SK-N-SH treated with all-trans-retinoic acid at 6 μM for 48 hours (cell line): ENCODE measurements at regions not wholly inside any gene's neighbourhood (a gene's known extent, or its start where the extent isn't known, plus 50 kb on each side); places are given as distances from the start of the nearest gene placed in this dataset.
"Not testable (repeated sequence)": the region's sequence is repeated elsewhere in the genome, so short reads cannot be mapped to it uniquely, and the experiment has no call there.

ENCODE experiments used
- ATAC-seq: fragments of 200-7000 bp; cut with Tn5 transposase; 3 replicates; pipeline ENCODE4 v1.9.1; 2020; ENCODE audit warnings: mild to moderate bottlenecking, moderate library complexity
- ARNTL ChIP-seq: fragments of 450-650 bp; formaldehyde crosslinking; IDR thresholded peaks from 2 replicates; pipeline ENCODE4 v1.5.0; 2020; ENCODE audit warnings: low read depth, mild to moderate bottlenecking, moderate library complexity, borderline replicate concordance
- BACH2 ChIP-seq: fragments of 250-450 bp; sonication (Bioruptor Pico); IDR thresholded peaks from 2 replicates; pipeline ENCODE4 v1.9.0; 2021; ENCODE audit warnings: mild to moderate bottlenecking, borderline replicate concordance
- ESRRG ChIP-seq: fragments of 250-450 bp; sonication (Bioruptor Pico); IDR thresholded peaks from 2 replicates; pipeline ENCODE4 v1.6.1; 2021; ENCODE audit warnings: mild to moderate bottlenecking
- GLIS3 ChIP-seq: fragments of 250-450 bp; sonication (Bioruptor Pico); IDR thresholded peaks from 2 replicates; pipeline ENCODE4 v1.5.0; 2020; ENCODE audit warnings: mild to moderate bottlenecking, moderate library complexity
- ISL1 ChIP-seq: fragments of 250-450 bp; sonication (Bioruptor Pico); IDR thresholded peaks from 2 replicates; pipeline ENCODE4 v2.1.2; 2022; ENCODE audit warnings: mild to moderate bottlenecking, moderate library complexity
- OSR1 ChIP-seq: fragments of 250-450 bp; sonication (Bioruptor Pico); IDR thresholded peaks from 2 replicates; pipeline ENCODE4 v1.8.0; 2022; ENCODE audit warnings: moderate library complexity, mild to moderate bottlenecking, inconsistent platforms
- RARB ChIP-seq: fragments of 250-450 bp; sonication (Bioruptor Pico); IDR thresholded peaks from 2 replicates; pipeline ENCODE4 v1.8.0; 2021; ENCODE audit warnings: mild to moderate bottlenecking, moderate library complexity
- SNAI2 ChIP-seq: fragments of 250-450 bp; sonication (Bioruptor Pico); IDR thresholded peaks from 2 replicates; pipeline ENCODE4 v1.5.0; 2020; ENCODE audit warnings: mild to moderate bottlenecking, moderate library complexity
- TCF4 ChIP-seq: fragments of 250-450 bp; sonication (Bioruptor Pico); IDR thresholded peaks from 2 replicates; pipeline ENCODE4 v1.8.0; 2021; ENCODE audit warnings: mild to moderate bottlenecking, moderate library complexity, borderline replicate concordance
- TOX ChIP-seq: fragments of 250-450 bp; sonication (Bioruptor Pico); IDR thresholded peaks from 2 replicates; pipeline ENCODE4 v1.8.0; 2021; ENCODE audit warnings: mild to moderate bottlenecking, moderate library complexity, borderline replicate concordance
- ZC3H10 ChIP-seq: fragments of 250-450 bp; sonication (Bioruptor Pico); IDR thresholded peaks from 2 replicates; pipeline ENCODE4 v1.5.1; 2021; ENCODE audit warnings: mild to moderate bottlenecking, moderate library complexity
- ZFP3 ChIP-seq: fragments of 250-450 bp; sonication (Bioruptor Pico); IDR thresholded peaks from 2 replicates; pipeline ENCODE4 v1.5.0; 2020; ENCODE audit warnings: mild to moderate bottlenecking, moderate library complexity
- ZFP30 ChIP-seq: fragments of 450-650 bp; formaldehyde crosslinking; IDR thresholded peaks from 2 replicates; pipeline ENCODE4 v1.5.0; 2022; ENCODE audit warnings: mild to moderate bottlenecking, moderate library complexity
- ZNF8 ChIP-seq: fragments of 450-650 bp; formaldehyde crosslinking; IDR thresholded peaks from 2 replicates; pipeline ENCODE4 v1.5.0; 2020; ENCODE audit warnings: mild to moderate bottlenecking, moderate library complexity
- TF ChIP-seq, protein P1 (sequence below): fragments of 250-450 bp; sonication (Bioruptor Pico); IDR thresholded peaks from 2 replicates; pipeline ENCODE4 v1.5.1; 2021; ENCODE audit warnings: mild to moderate bottlenecking, moderate library complexity
- TF ChIP-seq, protein P2 (sequence below): fragments of 250-450 bp; sonication (Bioruptor Pico); IDR thresholded peaks from 2 replicates; pipeline ENCODE4 v1.8.0; 2020; ENCODE audit warnings: mild to moderate bottlenecking, moderate library complexity, borderline replicate concordance
- TF ChIP-seq, protein P3 (sequence below): fragments of 250-450 bp; sonication (Bioruptor Pico); IDR thresholded peaks from 2 replicates; pipeline ENCODE4 v1.5.0; 2020; ENCODE audit warnings: mild to moderate bottlenecking, moderate library complexity
- TF ChIP-seq, protein P4 (sequence below): fragments of 250-450 bp; sonication (Bioruptor Pico); IDR thresholded peaks from 2 replicates; pipeline ENCODE4 v1.5.1; 2020; ENCODE audit warnings: low read depth, mild to moderate bottlenecking, moderate library complexity
- TF ChIP-seq, protein P5 (sequence below): fragments of 250-450 bp; sonication (Bioruptor Pico); IDR thresholded peaks from 2 replicates; pipeline ENCODE4 v1.8.0; 2021; ENCODE audit warnings: low read depth, mild to moderate bottlenecking, moderate library complexity, borderline replicate concordance

DNA sequence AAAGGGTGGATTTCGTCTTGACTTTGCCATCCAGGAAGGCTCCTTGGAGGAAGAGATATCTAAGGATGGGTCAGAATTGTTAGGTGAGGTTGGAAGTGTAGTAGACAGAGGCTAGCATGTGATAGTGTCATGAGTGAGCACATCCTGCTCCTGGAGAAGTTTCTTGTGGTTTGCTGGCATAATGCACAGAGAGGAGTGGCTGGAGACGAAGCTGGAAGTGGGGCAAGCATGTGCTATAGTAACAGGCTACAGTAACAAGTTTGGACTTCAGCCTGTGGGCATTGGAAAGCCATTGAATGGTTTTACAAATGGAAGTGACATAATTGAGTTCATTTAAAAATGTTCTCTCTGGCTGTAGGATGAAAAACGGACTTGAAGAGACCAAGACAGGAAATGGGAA, 175.6 kb upstream of the VWC2 start (continued):
- TF ChIP-seq, protein P1, sequence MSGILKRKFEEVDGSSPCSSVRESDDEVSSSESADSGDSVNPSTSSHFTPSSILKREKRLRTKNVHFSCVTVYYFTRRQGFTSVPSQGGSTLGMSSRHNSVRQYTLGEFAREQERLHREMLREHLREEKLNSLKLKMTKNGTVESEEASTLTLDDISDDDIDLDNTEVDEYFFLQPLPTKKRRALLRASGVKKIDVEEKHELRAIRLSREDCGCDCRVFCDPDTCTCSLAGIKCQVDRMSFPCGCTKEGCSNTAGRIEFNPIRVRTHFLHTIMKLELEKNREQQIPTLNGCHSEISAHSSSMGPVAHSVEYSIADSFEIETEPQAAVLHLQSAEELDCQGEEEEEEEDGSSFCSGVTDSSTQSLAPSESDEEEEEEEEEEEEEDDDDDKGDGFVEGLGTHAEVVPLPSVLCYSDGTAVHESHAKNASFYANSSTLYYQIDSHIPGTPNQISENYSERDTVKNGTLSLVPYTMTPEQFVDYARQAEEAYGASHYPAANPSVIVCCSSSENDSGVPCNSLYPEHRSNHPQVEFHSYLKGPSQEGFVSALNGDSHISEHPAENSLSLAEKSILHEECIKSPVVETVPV (CRISPR knock-in tag) = no peak
- no peak for TF ChIP-seq GLIS3 (CRISPR knock-in tag)

DNA sequence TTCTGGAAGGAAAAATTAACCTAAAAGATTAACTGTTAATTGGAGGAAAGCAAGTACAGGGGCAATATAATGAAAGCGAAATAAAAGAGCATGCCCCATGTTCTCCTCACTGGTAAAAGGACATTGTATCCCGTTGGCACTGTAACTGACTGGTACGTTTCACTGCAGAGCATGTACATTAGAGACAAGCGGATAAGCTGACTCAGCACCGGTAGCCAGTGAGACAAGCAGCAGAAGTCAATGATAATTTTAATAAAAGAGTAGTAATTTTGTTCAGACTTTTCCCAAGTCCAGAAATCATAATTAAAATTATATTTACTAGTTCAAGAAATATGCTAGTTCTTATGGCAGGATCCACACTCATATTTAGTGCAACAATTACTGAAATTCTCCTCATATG, 161.5 kb upstream of the VWC2 start:
- TF ChIP-seq, protein P2, sequence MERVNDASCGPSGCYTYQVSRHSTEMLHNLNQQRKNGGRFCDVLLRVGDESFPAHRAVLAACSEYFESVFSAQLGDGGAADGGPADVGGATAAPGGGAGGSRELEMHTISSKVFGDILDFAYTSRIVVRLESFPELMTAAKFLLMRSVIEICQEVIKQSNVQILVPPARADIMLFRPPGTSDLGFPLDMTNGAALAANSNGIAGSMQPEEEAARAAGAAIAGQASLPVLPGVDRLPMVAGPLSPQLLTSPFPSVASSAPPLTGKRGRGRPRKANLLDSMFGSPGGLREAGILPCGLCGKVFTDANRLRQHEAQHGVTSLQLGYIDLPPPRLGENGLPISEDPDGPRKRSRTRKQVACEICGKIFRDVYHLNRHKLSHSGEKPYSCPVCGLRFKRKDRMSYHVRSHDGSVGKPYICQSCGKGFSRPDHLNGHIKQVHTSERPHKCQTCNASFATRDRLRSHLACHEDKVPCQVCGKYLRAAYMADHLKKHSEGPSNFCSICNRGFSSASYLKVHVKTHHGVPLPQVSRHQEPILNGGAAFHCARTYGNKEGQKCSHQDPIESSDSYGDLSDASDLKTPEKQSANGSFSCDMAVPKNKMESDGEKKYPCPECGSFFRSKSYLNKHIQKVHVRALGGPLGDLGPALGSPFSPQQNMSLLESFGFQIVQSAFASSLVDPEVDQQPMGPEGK = no peak
- TF ChIP-seq, protein P3, sequence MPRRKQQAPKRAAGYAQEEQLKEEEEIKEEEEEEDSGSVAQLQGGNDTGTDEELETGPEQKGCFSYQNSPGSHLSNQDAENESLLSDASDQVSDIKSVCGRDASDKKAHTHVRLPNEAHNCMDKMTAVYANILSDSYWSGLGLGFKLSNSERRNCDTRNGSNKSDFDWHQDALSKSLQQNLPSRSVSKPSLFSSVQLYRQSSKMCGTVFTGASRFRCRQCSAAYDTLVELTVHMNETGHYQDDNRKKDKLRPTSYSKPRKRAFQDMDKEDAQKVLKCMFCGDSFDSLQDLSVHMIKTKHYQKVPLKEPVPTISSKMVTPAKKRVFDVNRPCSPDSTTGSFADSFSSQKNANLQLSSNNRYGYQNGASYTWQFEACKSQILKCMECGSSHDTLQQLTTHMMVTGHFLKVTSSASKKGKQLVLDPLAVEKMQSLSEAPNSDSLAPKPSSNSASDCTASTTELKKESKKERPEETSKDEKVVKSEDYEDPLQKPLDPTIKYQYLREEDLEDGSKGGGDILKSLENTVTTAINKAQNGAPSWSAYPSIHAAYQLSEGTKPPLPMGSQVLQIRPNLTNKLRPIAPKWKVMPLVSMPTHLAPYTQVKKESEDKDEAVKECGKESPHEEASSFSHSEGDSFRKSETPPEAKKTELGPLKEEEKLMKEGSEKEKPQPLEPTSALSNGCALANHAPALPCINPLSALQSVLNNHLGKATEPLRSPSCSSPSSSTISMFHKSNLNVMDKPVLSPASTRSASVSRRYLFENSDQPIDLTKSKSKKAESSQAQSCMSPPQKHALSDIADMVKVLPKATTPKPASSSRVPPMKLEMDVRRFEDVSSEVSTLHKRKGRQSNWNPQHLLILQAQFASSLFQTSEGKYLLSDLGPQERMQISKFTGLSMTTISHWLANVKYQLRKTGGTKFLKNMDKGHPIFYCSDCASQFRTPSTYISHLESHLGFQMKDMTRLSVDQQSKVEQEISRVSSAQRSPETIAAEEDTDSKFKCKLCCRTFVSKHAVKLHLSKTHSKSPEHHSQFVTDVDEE (CRISPR knock-in tag) = no peak
- no peak for TF ChIP-seq RARB (CRISPR knock-in tag)
- no peak for TF ChIP-seq TCF4 (CRISPR knock-in tag)
- TF ChIP-seq ISL1 (CRISPR knock-in tag) = no peak
- TF ChIP-seq, protein P4, sequence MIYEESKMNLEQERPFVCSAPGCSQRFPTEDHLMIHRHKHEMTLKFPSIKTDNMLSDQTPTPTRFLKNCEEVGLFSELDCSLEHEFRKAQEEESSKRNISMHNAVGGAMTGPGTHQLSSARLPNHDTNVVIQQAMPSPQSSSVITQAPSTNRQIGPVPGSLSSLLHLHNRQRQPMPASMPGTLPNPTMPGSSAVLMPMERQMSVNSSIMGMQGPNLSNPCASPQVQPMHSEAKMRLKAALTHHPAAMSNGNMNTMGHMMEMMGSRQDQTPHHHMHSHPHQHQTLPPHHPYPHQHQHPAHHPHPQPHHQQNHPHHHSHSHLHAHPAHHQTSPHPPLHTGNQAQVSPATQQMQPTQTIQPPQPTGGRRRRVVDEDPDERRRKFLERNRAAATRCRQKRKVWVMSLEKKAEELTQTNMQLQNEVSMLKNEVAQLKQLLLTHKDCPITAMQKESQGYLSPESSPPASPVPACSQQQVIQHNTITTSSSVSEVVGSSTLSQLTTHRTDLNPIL = no peak
- TF ChIP-seq SNAI2 = no peak
- no peak for TF ChIP-seq ZFP3
- TF ChIP-seq ESRRG (CRISPR knock-in tag) = no peak
- no peak for TF ChIP-seq ARNTL (CRISPR knock-in tag)
- no peak for TF ChIP-seq OSR1
- no peak for TF ChIP-seq BACH2 (CRISPR knock-in tag)
- no peak for TF ChIP-seq ZC3H10 (CRISPR knock-in tag)
- no peak for ATAC-seq

DNA sequence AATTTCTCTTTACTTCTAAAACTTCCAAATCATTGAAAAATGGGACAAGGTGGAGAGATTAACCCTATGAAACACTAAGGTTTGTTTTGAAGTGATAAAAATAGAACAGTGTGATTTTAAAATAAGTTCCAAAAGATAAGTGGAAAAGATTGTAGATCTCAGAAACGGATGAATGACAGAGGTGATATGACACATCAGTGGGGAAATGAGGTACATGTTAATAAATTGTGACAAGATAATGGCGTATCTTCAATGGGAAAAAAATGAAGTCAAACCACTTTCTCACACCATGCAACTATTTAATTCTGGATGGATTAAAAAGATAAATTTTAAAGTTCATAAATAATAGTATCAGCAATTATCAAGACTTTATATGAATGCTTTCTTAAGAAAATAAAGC, 159.7 kb upstream of the VWC2 start:
- TF ChIP-seq TCF4 (CRISPR knock-in tag) (no peak), OSR1 (no peak), SNAI2 (no peak), ZNF8 (CRISPR knock-in tag) (no peak), GLIS3 (CRISPR knock-in tag) (no peak), TOX (CRISPR knock-in tag) (no peak), ARNTL (CRISPR knock-in tag) (no peak), ZFP30 (no peak), ZFP3 (no peak), ESRRG (CRISPR knock-in tag) (no peak), ZC3H10 (CRISPR knock-in tag) (no peak)
- TF ChIP-seq, protein P2 = no peak
- TF ChIP-seq, protein P5, sequence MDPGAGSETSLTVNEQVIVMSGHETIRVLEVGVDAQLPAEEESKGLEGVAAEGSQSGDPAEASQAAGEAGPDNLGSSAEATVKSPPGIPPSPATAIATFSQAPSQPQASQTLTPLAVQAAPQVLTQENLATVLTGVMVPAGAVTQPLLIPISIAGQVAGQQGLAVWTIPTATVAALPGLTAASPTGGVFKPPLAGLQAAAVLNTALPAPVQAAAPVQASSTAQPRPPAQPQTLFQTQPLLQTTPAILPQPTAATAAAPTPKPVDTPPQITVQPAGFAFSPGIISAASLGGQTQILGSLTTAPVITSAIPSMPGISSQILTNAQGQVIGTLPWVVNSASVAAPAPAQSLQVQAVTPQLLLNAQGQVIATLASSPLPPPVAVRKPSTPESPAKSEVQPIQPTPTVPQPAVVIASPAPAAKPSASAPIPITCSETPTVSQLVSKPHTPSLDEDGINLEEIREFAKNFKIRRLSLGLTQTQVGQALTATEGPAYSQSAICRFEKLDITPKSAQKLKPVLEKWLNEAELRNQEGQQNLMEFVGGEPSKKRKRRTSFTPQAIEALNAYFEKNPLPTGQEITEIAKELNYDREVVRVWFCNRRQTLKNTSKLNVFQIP (CRISPR knock-in tag) = no peak
- TF ChIP-seq, protein P4 = no peak
- TF ChIP-seq, all 23 proteins: peak for 0
- no peak for ATAC-seq

DNA sequence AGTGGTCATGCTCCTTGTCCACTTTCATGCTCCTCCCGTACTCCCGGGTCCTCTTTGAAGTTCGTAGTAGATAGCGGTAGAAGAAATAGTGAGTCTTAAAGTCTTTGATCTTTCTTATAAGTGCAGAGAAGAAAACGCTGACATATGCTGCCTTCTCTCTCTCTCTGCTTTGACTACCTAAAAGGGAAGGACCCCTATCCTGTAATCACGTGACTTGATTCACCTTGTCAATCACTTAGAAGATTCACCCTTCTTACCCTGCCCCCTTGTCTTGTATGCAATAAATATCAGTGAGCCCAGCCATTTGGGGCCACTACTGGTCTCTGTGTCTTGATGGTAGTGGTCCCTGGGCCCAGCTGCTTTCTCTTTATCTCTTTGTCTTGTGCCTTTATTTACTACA, 158.5 kb upstream of the VWC2 start:
- ATAC-seq = not testable (repeated sequence)
